HepG2 (cell line): ENCODE measurements at regions not wholly inside any gene's neighbourhood (a gene's known extent, or its start where the extent isn't known, plus 50 kb on each side); places are given as distances from the start of the nearest gene placed in this dataset.

ENCODE experiments used
- ATAC-seq: fragments of 200-7000 bp; cut with Tn5 transposase; 3 replicates; pipeline ENCODE4 v1.9.1; 2020; ENCODE audit warnings: mild to moderate bottlenecking, moderate library complexity
- BruUV-seq: library from RNA; stranded (reverse); fragments of 400-500 nt; replicated peaks from 2 replicates; lab custom pipeline; 2021; lab: Mats Ljungman, UMichigan
- CTCF ChIA-PET: fragments of 300-600 bp; formaldehyde crosslinking; extraction: SDS; loops from one replicate; lab custom pipeline; 2021; ENCODE audit warnings: low total read pairs, inconsistent platforms, low intra/inter-chr PET ratio; lab: Yijun Ruan, JAX
- POLR2A ChIA-PET: fragments of 350-600 bp; sonication (Branson Sonifier 250); formaldehyde crosslinking; loops from one replicate; lab custom pipeline; 2020; ENCODE audit warnings: antibody characterized with exemption, inconsistent platforms; lab: Yijun Ruan, JAX
- DNase-seq: peaks from one replicate; pipeline ENCODE4 v3.0.0-alpha.2; 2015; ENCODE audit warnings: low spot score
- FAIRE-seq: peaks from 3 replicates; lab custom pipeline; 2011; peaks lifted over from hg19 to GRCh38; lab: Jason Lieb, UNC
- H2AFZ ChIP-seq: one replicate; pipeline ENCODE4 v1.6.1; 2011; ENCODE audit warnings: low read length, inconsistent platforms
- H3K27ac ChIP-seq: fragments of 300-600 bp; 3 replicates; pipeline ENCODE4 v1.8.0; 2011; ENCODE audit warnings: mixed run types, mild to moderate bottlenecking, mixed read lengths, low read length, inconsistent platforms; ENCODE audit not compliant: insufficient read depth; ENCODE audit errors: extremely low read length
- H3K27me3 ChIP-seq, 2 experiments: fragments of 200-600 bp in 1 of 2; 2 replicates in 1 of 2; 3 replicates in 1 of 2; pipeline versions ENCODE4 v1.6.0 to v1.8.0; 2011; ENCODE audit warnings: low read length in 2 of 2, mild to moderate bottlenecking in 2 of 2, moderate library complexity in 2 of 2, inconsistent platforms in 1 of 2; ENCODE audit not compliant: insufficient read depth in 2 of 2, control insufficient read depth in 1 of 2
- H3K36me3 ChIP-seq, 2 experiments: fragments of 200-600 bp in 1 of 2; replicated peaks in 1 of 2; 2 replicates in 1 of 2; 3 replicates in 1 of 2; pipeline versions ENCODE4 v1.5.1 to v1.8.0; 2011; ENCODE audit warnings: low read length in 2 of 2, inconsistent platforms in 1 of 2; ENCODE audit not compliant: insufficient read depth in 2 of 2, control insufficient read depth in 1 of 2
- H3K4me1 ChIP-seq: 2 replicates; pipeline ENCODE4 v1.5.1; 2012; ENCODE audit warnings: low read length, inconsistent platforms; ENCODE audit not compliant: insufficient read depth
- H3K4me2 ChIP-seq: 2 replicates; pipeline ENCODE4 v1.6.0; 2011; ENCODE audit warnings: low read depth, low read length, inconsistent platforms
- H3K4me3 ChIP-seq, 3 experiments: fragments of 200-600 bp in 1 of 3; sonication (generic), shearing (Covaris generic) in 1 of 3; replicated peaks in 1 of 3; 2 replicates each; pipeline ENCODE4 v1.5.1; 2011 to 2016; ENCODE audit warnings: low read length in 3 of 3, inconsistent platforms in 2 of 3, low read depth in 2 of 3, mild to moderate bottlenecking in 2 of 3, control low read depth in 1 of 3, mixed read lengths in 1 of 3; ENCODE audit not compliant: insufficient read depth in 1 of 3
- H3K79me2 ChIP-seq: one replicate; pipeline ENCODE4 v1.6.1; 2011; ENCODE audit warnings: low read length, inconsistent platforms; ENCODE audit not compliant: insufficient read depth
- H3K9ac ChIP-seq: 2 replicates; pipeline ENCODE4 v1.6.0; 2011; ENCODE audit warnings: mild to moderate bottlenecking, low read depth, low read length, inconsistent platforms; ENCODE audit not compliant: insufficient read depth
- H3K9me3 ChIP-seq: 2 replicates; pipeline ENCODE4 v1.5.1; 2012; ENCODE audit warnings: mild to moderate bottlenecking, low read length
- H4K20me1 ChIP-seq: 2 replicates; pipeline ENCODE4 v1.6.0; 2011; ENCODE audit warnings: inconsistent platforms, mild to moderate bottlenecking, low read length, moderate library complexity; ENCODE audit not compliant: insufficient read depth
- DMAP1 ChIP-seq: IDR thresholded peaks from 2 replicates; pipeline ENCODE4 v1.6.1; 2016
- FIP1L1 ChIP-seq: fragments of 200-400 bp; formaldehyde crosslinking; IDR thresholded peaks from 2 replicates; pipeline ENCODE4 v1.6.1; 2018; ENCODE audit warnings: low read depth, mild to moderate bottlenecking, low read length, moderate library complexity, borderline replicate concordance; ENCODE audit not compliant: insufficient read depth
- MYC ChIP-seq: sonication (generic); formaldehyde crosslinking; IDR thresholded peaks from 2 replicates; pipeline ENCODE4 v1.9.0; 2021; ENCODE audit warnings: missing genetic modification reagents, borderline replicate concordance
- RFX5 ChIP-seq: IDR thresholded peaks from 2 replicates; pipeline ENCODE4 v1.6.1; 2011; ENCODE audit warnings: low read depth, low read length, improper control_type of control experiment
- SMARCC2 ChIP-seq: fragments of 450-650 bp; IDR thresholded peaks from 2 replicates; pipeline ENCODE4 v1.6.1; 2017; ENCODE audit warnings: antibody characterized with exemption, mild to moderate bottlenecking
- ZNF24 ChIP-seq: fragments of 450-650 bp; IDR thresholded peaks from 2 replicates; pipeline ENCODE4 v1.6.1; 2017; ENCODE audit warnings: antibody characterized with exemption, mild to moderate bottlenecking
- ZNF652 ChIP-seq: IDR thresholded peaks from 2 replicates; pipeline ENCODE4 v1.6.1; 2016; ENCODE audit warnings: low read depth, borderline replicate concordance
- ZNF713 ChIP-seq: sonication (generic); formaldehyde crosslinking; IDR thresholded peaks from 2 replicates; pipeline ENCODE4 v1.4.0; 2020; ENCODE audit warnings: mild to moderate bottlenecking, missing genetic modification reagents
- ZNF776 ChIP-seq: sonication (generic); formaldehyde crosslinking; IDR thresholded peaks from 2 replicates; pipeline ENCODE4 v1.4.0; 2020; ENCODE audit warnings: mild to moderate bottlenecking, missing genetic modification reagents
- WGBS: methylation state at CpG from one replicate; pipeline ENCODE4 v1.1.6; 2017; ENCODE audit warnings: low lambda C conversion rate; 5-methylcytosine and 5-hydroxymethylcytosine counted together
- in situ Hi-C: cut with HindIII; loops from 2 replicates; pipeline ENCODE4 v1.10.0; 2017; ENCODE audit warnings: low pct_unique_long_range_greater_than_20kb; ENCODE audit not compliant: extremely low pct_ligation_motif_present
- intact Hi-C: fragments of 100-400 bp; cut with micrococcal nuclease; formaldehyde crosslinking; loops from one replicate; pipeline ENCODE4 v1.10.0; 2022; ENCODE audit not compliant: unreplicated experiment
- TF ChIP-seq, protein P1 (sequence below): sonication (generic); formaldehyde crosslinking; IDR thresholded peaks from 2 replicates; pipeline ENCODE4 v1.8.0; 2022; ENCODE audit warnings: mild to moderate bottlenecking, missing genetic modification reagents; ENCODE audit not compliant: insufficient replicate concordance
- TF ChIP-seq, protein P2 (sequence below): sonication (generic); formaldehyde crosslinking; IDR thresholded peaks from 2 replicates; pipeline ENCODE4 v1.5.1; 2020; ENCODE audit warnings: mild to moderate bottlenecking, missing genetic modification reagents, moderate library complexity

DNA sequence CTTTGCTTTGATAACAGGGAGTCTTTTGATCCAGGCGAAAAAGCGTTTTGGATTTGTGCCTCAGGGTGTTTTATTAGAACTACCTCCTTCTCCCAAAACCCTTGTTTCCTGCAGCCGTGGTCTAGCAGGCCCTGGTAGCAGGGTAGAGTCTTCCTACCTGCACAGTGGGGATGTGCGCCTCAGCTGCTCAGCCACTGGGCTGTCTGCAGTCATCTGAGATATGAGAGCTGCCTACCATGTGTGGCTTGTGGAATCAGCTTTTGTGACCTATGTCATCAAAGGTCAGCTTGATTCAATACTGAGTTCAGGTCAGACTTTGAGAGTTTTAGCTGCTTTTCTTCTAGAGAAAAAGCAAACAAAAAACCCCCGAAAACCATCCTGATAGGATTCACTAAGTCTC lies 279.5 kb downstream of the CLIC5 start:
- Histone ChIP-seq H3K9ac (no peak overlapping the region), H3K79me2 (no peaks in the 10 kb centered on the region), H3K27ac (no peak overlapping the region), H4K20me1 (no peaks in the 10 kb centered on the region), H3K4me2 (no peak overlapping the region), H3K36me3 (no peaks in the 10 kb centered on the region), H3K9me3 (no peaks in the 10 kb centered on the region), H3K4me3 (no peak overlapping the region), H2AFZ (no peak overlapping the region), H3K4me1 (no peaks in the 10 kb centered on the region), H3K27me3 (peaks cover 0 to 6% of the 10 kb centered on the region in 2 experiments; a peak in 1 of 5 replicates)
- no peak for FAIRE-seq
- no peak for DNase-seq
- intact Hi-C loops (no loop called here), in situ Hi-C loops (no loop called here)
- TF ChIP-seq, protein P1, sequence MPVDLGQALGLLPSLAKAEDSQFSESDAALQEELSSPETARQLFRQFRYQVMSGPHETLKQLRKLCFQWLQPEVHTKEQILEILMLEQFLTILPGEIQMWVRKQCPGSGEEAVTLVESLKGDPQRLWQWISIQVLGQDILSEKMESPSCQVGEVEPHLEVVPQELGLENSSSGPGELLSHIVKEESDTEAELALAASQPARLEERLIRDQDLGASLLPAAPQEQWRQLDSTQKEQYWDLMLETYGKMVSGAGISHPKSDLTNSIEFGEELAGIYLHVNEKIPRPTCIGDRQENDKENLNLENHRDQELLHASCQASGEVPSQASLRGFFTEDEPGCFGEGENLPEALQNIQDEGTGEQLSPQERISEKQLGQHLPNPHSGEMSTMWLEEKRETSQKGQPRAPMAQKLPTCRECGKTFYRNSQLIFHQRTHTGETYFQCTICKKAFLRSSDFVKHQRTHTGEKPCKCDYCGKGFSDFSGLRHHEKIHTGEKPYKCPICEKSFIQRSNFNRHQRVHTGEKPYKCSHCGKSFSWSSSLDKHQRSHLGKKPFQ = no peak
- TF ChIP-seq FIP1L1 (no peak), DMAP1 (CRISPR knock-in tag) (no peak), ZNF713 (CRISPR knock-in tag) (no peak), ZNF652 (CRISPR knock-in tag) (no peak), SMARCC2 (no peak), ZNF776 (CRISPR knock-in tag) (no peak), RFX5 (no peak), MYC (CRISPR knock-in tag) (no peak), ZNF24 (no peak)
- TF ChIP-seq, protein P2, sequence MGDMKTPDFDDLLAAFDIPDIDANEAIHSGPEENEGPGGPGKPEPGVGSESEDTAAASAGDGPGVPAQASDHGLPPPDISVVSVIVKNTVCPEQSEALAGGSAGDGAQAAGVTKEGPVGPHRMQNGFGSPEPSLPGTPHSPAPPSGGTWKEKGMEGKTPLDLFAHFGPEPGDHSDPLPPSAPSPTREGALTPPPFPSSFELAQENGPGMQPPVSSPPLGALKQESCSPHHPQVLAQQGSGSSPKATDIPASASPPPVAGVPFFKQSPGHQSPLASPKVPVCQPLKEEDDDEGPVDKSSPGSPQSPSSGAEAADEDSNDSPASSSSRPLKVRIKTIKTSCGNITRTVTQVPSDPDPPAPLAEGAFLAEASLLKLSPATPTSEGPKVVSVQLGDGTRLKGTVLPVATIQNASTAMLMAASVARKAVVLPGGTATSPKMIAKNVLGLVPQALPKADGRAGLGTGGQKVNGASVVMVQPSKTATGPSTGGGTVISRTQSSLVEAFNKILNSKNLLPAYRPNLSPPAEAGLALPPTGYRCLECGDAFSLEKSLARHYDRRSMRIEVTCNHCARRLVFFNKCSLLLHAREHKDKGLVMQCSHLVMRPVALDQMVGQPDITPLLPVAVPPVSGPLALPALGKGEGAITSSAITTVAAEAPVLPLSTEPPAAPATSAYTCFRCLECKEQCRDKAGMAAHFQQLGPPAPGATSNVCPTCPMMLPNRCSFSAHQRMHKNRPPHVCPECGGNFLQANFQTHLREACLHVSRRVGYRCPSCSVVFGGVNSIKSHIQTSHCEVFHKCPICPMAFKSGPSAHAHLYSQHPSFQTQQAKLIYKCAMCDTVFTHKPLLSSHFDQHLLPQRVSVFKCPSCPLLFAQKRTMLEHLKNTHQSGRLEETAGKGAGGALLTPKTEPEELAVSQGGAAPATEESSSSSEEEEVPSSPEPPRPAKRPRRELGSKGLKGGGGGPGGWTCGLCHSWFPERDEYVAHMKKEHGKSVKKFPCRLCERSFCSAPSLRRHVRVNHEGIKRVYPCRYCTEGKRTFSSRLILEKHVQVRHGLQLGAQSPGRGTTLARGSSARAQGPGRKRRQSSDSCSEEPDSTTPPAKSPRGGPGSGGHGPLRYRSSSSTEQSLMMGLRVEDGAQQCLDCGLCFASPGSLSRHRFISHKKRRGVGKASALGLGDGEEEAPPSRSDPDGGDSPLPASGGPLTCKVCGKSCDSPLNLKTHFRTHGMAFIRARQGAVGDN = no peak
- WGBS = 26% methylated on average over 5 of the region's 5 CpGs
- no TSS peak for BruUV-seq
- ChIA-PET POLR2A (no interaction called here), CTCF (no interaction called here)
- ATAC-seq = no peak
